GM23338 (cell line): ENCODE measurements at regions not wholly inside any gene's neighbourhood (a gene's known extent, or its start where the extent isn't known, plus 50 kb on each side); places are given as distances from the start of the nearest gene placed in this dataset.

Source experiments
- CREB1 ChIP-seq: fragments of 250-450 bp; sonication (Bioruptor Pico); IDR thresholded peaks from 2 replicates; pipeline ENCODE4 v1.5.0; 2020; ENCODE audit warnings: low read depth, mild to moderate bottlenecking, moderate library complexity
- CTCF ChIP-seq, 2 experiments: fragments of 200-600 bp in 1 of 2; sonication (generic) in 1 of 2; conservative IDR thresholded peaks; 2 replicates each; pipeline versions ENCODE4 v1.5.1 to v1.6.1; 2016 to 2017; ENCODE audit warnings: antibody characterized with exemption in 2 of 2, low read depth in 2 of 2, mild to moderate bottlenecking in 2 of 2, moderate library complexity in 1 of 2
- EZH2 ChIP-seq: fragments of 200-600 bp; sonication (generic); IDR thresholded peaks from one replicate; pipeline ENCODE4 v1.8.0; 2017; ENCODE audit warnings: antibody characterized with exemption, mild to moderate bottlenecking, low read depth; ENCODE audit not compliant: unreplicated experiment
- EZH2phosphoT487 ChIP-seq: fragments of 200-600 bp; sonication (generic); IDR thresholded peaks from one replicate; pipeline ENCODE4 v1.8.1; 2018; ENCODE audit warnings: antibody characterized with exemption; ENCODE audit not compliant: unreplicated experiment
- JUNB ChIP-seq: IDR thresholded peaks from one replicate; pipeline ENCODE4 v1.6.1; 2016; ENCODE audit warnings: antibody characterized with exemption; ENCODE audit not compliant: unreplicated experiment
- NANOG ChIP-seq: IDR thresholded peaks from 2 replicates; pipeline ENCODE4 v1.6.1; 2016; ENCODE audit warnings: antibody characterized with exemption, borderline replicate concordance
- POLR2AphosphoS5 ChIP-seq: IDR thresholded peaks from 2 replicates; pipeline ENCODE4 v1.6.1; 2016; ENCODE audit warnings: antibody characterized with exemption, low read depth
- STAT1 ChIP-seq: IDR thresholded peaks from one replicate; pipeline ENCODE4 v1.6.1; 2016; ENCODE audit warnings: antibody characterized with exemption; ENCODE audit not compliant: unreplicated experiment
- ZNF331 ChIP-seq: fragments of 250-450 bp; sonication (Bioruptor Pico); IDR thresholded peaks from 2 replicates; pipeline ENCODE4 v1.5.0; 2020; ENCODE audit warnings: low read depth, mild to moderate bottlenecking, moderate library complexity
- ZNF462 ChIP-seq: fragments of 250-450 bp; sonication (Bioruptor Pico); IDR thresholded peaks from 2 replicates; pipeline ENCODE4 v1.5.0; 2020; ENCODE audit warnings: mild to moderate bottlenecking, moderate library complexity
- TF ChIP-seq, protein P1 (sequence below): IDR thresholded peaks from one replicate; pipeline ENCODE4 v1.6.1; 2018; ENCODE audit warnings: antibody characterized with exemption; ENCODE audit not compliant: unreplicated experiment
- TF ChIP-seq, protein P2 (sequence below): IDR thresholded peaks from 2 replicates; pipeline ENCODE4 v1.6.1; 2016; ENCODE audit warnings: antibody characterized with exemption

DNA sequence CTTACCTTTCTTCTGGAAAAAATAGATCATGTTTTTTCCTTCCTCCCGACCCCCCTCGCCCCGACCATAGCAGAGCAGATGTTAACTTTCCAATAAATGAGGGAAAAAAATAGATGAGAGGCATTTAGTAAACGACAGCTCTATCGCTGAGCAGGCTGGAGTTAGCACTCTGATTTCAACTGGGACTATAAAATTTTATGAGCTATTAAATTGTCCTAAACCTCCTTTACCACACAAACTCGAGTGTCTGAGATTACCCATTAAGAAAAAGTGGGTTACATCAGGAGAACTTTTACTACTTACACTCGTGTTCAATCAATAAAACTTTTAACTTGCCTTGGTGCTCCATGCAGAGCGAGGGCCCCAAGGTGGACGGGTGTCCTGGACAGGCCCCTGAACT lies 59.8 kb upstream of the RNU6ATAC start:
- TF ChIP-seq CTCF (conservative IDR thresholded peaks at IDR 0.05; ENCODE audit: low read depth in 2 of 2) (no peak), EZH2 (no peak), NANOG (no peak), ZNF331 (CRISPR knock-in tag) (no peak), CREB1 (CRISPR knock-in tag) (no peak), POLR2AphosphoS5 (no peak), JUNB (no peak), EZH2phosphoT487 (no peak), ZNF462 (CRISPR knock-in tag) (no peak), STAT1 (no peak)
- TF ChIP-seq, protein P1, sequence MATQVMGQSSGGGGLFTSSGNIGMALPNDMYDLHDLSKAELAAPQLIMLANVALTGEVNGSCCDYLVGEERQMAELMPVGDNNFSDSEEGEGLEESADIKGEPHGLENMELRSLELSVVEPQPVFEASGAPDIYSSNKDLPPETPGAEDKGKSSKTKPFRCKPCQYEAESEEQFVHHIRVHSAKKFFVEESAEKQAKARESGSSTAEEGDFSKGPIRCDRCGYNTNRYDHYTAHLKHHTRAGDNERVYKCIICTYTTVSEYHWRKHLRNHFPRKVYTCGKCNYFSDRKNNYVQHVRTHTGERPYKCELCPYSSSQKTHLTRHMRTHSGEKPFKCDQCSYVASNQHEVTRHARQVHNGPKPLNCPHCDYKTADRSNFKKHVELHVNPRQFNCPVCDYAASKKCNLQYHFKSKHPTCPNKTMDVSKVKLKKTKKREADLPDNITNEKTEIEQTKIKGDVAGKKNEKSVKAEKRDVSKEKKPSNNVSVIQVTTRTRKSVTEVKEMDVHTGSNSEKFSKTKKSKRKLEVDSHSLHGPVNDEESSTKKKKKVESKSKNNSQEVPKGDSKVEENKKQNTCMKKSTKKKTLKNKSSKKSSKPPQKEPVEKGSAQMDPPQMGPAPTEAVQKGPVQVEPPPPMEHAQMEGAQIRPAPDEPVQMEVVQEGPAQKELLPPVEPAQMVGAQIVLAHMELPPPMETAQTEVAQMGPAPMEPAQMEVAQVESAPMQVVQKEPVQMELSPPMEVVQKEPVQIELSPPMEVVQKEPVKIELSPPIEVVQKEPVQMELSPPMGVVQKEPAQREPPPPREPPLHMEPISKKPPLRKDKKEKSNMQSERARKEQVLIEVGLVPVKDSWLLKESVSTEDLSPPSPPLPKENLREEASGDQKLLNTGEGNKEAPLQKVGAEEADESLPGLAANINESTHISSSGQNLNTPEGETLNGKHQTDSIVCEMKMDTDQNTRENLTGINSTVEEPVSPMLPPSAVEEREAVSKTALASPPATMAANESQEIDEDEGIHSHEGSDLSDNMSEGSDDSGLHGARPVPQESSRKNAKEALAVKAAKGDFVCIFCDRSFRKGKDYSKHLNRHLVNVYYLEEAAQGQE, result no peak
- TF ChIP-seq, protein P2, sequence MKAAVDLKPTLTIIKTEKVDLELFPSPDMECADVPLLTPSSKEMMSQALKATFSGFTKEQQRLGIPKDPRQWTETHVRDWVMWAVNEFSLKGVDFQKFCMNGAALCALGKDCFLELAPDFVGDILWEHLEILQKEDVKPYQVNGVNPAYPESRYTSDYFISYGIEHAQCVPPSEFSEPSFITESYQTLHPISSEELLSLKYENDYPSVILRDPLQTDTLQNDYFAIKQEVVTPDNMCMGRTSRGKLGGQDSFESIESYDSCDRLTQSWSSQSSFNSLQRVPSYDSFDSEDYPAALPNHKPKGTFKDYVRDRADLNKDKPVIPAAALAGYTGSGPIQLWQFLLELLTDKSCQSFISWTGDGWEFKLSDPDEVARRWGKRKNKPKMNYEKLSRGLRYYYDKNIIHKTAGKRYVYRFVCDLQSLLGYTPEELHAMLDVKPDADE, result no peak
